ENCODE measurements at regions not wholly inside any gene's neighbourhood (a gene's known extent, or its start where the extent isn't known, plus 50 kb on each side); places are given as distances from the start of the nearest gene placed in this dataset.
"Not testable (repeated sequence)": the region's sequence is repeated elsewhere in the genome, so short reads cannot be mapped to it uniquely, and the experiment has no call there.

DNA sequence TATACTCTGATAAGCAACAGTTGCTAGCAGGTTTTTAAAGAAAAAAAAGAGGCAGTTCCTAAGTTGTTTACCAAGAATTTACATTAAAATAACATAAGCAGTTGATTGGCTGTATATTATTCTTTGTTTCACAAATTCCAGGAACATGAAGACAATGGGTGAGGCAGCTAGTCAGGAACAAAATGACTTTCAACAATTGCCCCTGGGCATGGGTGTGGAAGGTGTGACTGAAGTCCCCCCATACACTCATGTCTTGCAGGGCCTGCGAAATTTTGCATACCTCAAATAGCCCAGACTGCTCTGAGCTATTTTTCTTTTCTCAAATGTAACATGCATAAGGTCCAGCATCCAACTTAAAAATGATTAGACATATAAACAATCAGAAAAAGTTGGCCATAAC, 267.2 kb upstream of the DIO3 start:
- DNase-seq = no peak

- not testable (repeated sequence) for DNase-seq
Measured at GRCh38 chr14:101299781-101300180, 261.5 kb upstream of the DIO3 start.

DNA sequence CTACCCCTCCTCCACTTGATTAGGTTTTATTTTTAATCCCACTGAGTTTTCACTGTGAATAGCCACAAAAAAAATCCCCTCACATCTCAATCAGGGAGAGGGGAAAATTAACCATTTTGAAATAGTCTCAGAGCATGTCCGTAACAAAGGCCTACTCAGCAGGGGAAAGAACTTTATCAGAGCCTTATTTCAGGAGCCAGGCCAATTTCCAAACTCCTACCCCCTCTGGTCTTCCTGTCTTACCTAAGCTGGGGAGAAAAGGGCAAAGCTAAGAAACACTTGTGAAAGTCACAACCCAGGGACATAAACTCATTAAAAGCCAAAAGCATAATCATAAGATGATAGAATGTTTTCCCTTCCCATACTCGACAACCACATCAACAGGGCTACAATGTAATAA, 260.3 kb upstream of the DIO3 start:
- DNase-seq = no peak

DNA sequence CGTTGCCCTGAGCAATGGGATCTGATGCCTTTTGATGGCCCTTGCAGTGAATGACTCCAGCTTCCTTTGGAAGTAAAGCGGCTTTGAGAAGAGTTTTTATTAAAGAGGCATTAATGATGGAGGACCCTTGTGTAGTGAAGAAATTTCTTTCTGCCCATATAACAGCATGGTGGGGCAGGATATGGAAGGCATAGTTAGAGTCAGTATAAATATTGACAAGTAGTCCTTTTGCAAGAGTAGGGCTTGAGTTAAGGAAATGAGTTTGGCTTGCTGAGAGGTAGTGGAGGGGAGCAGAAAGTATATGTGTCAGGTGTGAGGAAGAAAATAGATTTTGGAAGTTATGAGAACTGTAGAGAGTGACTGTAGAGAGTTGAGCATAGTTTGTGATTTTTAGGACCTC, 254.1 kb upstream of the DIO3 start:
- DNase-seq = not testable (repeated sequence)

DNA sequence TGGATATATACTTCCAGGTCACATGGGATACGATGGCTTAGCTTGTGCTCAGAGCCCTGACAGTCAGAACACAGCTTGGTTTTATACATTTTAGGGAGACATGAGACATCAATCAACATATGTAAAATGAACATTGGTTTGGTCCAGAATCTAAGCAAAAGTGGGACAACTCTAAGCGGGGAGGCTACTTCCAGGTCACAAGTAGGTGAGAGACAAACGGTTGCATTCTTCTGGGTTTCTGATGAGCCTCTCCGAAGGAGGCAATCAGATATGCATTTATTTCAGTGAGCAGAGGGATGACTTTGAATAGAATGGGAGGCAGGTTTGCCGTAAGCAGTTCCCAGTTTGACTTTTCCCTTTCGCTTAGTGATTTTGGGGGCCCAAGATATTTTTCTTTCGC, 250.1 kb upstream of the DIO3 start:
- not testable (repeated sequence) for DNase-seq

GRCh38 chr14:101313268-101313667, 248.0 kb upstream of the DIO3 start:
- no peak for DNase-seq

- no peak for DNase-seq
Measured at GRCh38 chr14:101315802-101316296, 245.4 kb upstream of the DIO3 start.

GRCh38 chr14:101318271-101318670, 243.0 kb upstream of the DIO3 start:
- DNase-seq = no peak

DNA sequence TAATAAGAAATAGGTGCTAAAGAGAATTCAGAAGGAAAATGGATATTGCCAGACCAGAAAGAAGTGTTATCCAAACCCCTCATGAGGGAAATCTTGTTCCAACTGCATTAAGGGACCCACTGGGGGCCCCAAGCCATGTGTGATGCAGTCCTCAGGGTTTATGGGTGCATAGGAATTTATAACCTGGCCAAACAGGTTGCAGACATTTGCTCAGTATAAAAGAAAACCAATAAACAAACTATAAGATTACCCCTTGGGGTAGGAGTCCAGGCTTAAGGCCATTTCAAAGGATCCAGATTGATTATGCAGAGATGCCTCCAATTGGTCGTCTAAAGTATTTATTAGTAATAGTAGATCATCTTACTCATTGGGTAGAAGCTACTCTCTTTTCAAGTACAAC, 240.9 kb upstream of the DIO3 start:
- DNase-seq = no peak

DNA sequence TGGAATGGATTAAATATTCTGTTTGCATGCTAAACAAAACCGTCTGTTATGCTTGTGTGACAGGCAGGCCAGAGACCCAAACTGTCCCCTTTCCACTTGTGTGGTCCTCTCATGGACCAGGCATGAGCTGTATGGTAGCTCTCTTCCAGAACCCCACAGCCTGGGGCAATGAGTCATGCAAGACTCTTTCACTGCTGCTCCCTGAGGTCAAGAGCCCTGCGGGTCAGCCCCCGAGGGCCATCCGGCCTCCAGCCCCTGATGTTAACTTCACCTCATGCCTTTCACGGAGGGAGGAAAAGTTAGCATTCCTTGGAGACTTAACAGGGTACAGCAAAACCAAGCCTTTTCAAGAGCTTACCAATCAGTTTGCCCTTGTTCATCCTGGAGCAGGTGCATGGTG, 239.1 kb upstream of the DIO3 start:
- DNase-seq = no peak

DNA sequence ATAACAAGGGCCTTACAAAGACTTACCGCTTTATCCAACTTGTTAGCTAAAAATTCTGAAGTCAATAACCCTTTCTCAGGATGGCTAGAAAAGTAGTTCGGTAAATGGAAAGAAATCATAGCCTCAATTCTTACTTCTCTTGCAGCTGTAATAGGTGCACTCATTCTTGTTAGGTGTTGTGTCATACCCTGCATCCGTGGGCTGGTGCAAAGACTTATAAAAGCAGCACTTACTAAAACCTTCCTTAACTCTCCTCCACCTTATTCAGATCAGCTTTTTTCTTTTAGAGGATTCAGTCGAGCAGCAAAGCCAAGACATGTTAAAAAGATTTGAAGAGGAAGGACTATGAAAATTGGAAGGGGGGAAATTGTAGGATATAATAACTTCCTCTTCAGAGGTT, 238.2 kb upstream of the DIO3 start:
- no peak for DNase-seq

GRCh38 chr14:101323614-101324235, 237.6 kb upstream of the DIO3 start:
- not testable (repeated sequence) for DNase-seq

DNA sequence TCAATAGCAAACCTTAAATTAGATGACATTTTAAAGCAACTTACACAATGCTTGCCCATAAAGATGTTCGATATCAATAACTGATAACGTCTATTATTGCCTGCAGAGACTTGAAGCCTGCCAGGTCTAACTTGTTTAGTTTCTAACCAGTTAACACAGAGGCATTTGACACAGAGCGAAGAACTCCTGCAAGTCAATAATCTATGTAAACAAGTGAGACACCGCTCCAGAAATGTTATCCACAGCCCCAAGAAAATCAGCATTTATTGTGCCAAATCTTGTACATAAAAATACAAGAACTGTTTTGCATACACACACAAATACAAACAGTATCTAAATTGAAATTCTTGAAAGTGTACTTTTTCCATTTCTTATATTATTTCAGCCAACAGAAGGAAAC, 236.0 kb upstream of the DIO3 start:
- no peak for DNase-seq

DNA sequence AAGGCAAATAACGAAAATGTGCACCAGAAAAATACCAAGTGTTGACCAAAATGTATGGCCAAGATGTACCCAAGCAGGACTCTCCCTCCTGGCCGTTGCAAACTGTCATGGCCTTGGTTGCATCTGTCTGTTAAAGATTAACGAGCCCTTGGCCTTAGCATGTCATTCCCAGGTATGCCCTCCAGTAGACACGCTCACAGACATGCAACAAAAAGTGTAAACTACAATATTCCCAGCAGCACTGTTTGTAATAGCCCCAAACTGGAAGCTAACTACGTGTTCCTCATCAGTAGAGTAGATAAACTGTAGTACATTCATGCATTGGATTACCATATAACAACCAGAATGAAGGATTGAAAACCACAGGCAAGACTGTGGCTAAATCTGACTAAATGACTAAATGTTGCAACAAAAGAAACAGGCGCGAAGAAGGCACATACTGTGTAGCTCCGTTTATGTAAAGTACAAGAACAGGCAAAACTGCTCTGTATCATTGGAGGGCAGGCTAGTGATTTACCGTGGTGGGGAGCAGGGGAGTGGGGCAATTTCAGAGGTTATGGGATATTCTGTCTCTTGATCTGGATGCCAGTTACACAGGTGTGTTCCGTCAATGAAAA, 232.8 kb upstream of the DIO3 start:
- no peak for DNase-seq

- no peak for DNase-seq
Measured at GRCh38 chr14:101330416-101331140, 230.7 kb upstream of the DIO3 start.

- no peak for DNase-seq
Measured at GRCh38 chr14:101331141-101331525, 230.2 kb upstream of the DIO3 start.

DNA sequence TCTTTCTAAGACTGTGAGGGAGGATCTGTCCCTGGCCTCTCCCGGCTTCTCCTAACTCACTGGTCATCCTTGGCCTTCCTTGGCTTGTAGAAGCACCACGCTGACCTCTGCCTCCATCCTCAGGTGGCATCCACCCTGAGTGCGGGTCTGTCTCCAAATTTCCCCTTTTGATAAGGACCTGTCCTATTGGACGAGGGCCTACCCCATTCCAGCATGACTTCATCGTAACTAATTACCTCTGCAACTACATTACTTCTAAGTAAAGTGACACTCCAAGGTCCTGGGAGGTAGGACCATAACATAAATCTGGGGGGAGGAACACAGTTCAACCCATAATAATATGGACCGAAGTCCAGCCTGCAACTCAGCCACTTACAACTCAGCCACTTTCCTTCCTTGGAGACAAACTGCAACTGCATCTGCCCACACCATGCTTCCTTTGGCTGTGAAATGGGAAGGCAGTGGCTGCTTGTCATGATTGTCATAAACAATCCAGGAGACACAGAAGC, 229.6 kb upstream of the DIO3 start:
- DNase-seq = no peak

GRCh38 chr14:101332281-101332680, 229.0 kb upstream of the DIO3 start:
- DNase-seq = no peak

DNA sequence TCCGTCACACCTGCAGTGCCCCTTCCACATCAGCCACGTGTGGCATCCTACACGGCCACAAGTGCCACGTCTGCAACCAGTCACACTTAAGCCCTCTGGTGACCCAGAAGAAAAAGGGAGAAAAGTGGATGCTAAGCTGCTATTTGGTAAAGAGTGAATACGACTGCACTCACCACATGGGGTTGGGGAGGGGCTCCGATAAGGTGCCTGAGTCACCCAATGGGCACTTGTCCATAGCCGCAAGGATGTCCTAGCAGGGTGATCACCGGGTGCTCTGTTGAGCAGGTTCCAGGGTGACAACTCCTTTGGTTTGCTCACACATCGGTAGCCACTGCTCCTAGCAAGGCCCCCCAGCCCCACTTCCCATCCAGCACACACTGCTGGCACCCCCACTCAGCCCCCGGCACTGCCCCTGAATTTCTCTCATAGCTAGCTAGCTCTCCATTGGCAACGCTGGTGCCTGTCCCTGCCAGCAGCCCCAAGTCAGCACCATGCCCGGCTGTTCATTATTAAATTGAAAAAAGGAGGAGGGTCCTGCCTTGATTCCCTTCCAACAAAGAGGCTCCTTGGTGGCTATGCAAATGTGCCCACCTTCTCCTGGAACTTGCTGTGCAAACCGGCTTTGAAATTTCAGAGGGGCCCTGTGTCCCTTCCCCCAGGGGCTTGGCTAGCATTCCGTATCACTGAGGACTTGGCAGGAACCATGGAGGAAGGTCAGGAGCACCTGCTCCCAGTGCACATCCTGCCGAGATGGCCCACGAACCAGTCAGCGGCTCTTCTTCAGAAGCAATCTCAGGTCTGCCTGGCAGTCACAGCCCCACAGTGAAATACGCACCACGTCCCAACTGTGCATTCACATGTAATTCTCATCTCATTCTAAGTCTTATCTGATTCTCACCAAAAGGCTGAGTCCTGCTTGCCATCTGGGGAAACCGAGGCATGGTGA, 227.7 kb upstream of the DIO3 start:
- no peak for DNase-seq

GRCh38 chr14:101334656-101335055, 226.6 kb upstream of the DIO3 start:
- no peak for DNase-seq

DNA sequence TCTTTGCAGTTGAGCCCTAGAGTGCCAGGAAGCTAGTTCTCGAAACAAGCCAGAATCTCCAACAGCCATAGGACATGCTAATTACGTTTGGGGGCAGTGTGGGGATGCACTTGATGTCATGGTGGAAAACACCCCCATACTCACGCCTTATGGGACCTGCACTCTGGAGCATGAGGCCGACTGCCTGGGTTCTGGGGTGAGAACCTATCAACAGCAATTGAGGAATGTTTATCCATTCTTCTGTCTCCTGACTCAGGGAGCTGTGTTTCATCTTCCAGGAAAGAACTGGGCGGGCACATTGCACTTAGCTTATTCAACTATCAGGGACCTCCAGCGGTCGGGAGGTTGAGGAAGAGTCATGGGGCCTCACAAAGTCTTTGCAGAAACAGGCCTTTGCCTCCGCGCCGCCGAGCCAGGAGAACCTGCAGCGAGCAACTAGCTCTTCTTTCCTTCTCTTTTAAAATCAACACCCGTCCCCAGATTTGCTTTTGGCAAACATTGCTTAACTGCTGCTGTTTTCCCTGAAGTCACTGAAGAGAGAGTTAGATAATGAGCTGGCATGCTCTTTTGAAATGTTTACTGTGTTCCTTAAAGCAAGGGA, 226.1 kb upstream of the DIO3 start:
- no peak for DNase-seq

DNA sequence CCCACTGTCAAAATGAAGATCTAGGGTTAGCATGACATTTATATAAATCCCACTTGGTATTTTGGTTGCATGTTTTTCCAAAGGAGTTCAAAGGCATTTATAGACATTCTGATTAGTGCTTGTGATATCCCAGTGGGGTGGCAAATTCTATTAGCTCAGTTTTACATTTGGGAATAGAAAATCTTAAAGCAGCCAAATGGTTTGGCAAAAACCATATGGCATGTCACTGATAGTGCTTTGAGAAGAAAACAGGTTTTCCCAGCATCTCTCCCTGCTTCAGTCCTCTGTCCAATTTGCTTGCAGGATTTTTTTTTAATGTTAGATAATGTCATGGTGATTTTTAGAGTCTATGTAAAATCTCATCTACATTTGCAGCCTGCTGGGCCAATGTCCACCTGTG, 225.1 kb upstream of the DIO3 start:
- DNase-seq = no peak
